ENCODE measurements at regions not wholly inside any gene's neighbourhood (a gene's known extent, or its start where the extent isn't known, plus 50 kb on each side); places are given as distances from the start of the nearest gene placed in this dataset.
"Not testable (repeated sequence)": the region's sequence is repeated elsewhere in the genome, so short reads cannot be mapped to it uniquely, and the experiment has no call there.

DNA sequence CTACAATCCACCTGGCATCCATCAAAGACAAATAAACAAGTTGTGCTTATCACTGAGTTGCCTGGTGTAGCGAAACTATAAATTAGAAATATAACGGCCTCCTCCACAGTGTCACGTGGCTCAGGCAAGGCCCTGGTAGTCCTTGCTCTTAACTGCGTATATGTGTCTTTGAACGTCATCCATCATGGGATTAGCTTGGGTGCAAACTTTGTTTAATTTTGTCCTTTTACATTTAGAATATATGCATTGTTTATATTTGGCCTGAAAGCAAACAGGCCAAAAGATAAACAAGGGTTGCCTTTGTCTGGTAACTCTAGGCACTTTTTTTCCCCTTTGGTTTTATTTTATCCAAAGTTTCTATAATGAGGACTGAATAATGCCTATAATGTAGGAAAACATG lies 184.9 kb downstream of the KIT start:
- DNase-seq, result no peak

DNA sequence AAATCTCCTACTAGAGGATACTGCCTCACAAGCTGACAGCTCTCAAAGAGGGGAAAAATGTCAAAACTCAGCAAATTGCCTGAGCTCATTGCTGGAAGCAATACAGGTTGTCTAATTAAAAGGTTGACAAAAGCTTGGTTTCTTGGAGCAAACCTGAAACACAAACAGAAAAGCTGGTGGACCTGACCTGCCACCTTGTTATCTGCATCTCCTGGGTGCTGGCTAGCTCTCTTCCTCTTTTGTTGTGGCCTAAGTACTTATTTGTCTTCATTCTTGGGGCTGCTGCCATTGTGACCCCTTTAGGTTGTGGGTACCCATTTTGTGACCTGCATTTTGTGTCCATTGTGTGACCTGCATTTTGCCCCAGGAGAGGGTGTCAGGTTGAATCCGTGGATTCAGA lies 184.5 kb downstream of the KIT start:
- DNase-seq, result no peak

- DNase-seq, result no peak
Measured at GRCh38 chr4:54840992-54841768, 183.4 kb downstream of the KIT start.

- no peak for DNase-seq
Measured at GRCh38 chr4:54840430-54840829, 182.7 kb downstream of the KIT start.

DNA sequence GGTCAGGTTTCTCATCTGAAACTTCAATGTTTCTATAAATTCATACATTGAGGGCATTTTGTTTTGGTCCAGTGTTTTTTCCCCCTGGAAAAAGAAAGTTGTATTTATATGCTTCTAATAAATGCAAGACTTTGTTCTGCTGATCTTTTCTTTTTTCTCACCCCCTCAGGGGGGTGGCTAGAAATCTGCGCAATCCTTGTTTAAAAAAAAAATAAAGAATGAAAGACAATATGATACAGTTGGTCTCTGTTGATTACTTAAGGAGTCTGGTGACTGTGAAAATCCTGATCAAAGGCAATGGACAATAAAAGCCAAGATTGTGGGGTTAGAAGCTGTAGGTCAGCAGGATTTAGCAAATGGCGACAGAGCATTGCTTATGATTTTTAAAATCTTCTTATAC lies 180.5 kb downstream of the KIT start:
- no peak for DNase-seq

GRCh38 chr4:54837576-54838140 lies 179.9 kb downstream of the KIT start:
- DNase-seq, result no peak

DNA sequence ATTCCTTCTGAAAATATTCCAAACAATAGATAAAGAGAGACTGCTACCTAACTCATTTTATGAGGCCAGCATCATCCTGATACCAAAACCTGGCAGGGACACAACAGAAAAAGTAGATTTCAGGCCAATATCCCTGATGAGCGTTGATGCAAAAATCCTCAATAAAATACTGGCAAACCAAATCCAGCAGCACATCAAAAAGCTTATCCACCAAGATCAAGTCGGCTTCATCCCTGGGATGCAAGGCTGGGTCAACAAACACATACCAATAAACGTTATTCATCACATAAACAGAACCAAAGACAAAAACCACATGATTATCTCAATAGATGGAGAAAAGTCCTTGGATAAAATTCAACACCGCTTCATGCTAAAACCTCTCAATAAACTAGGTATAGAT lies 170.6 kb downstream of the KIT start:
- not testable (repeated sequence) for DNase-seq

DNA sequence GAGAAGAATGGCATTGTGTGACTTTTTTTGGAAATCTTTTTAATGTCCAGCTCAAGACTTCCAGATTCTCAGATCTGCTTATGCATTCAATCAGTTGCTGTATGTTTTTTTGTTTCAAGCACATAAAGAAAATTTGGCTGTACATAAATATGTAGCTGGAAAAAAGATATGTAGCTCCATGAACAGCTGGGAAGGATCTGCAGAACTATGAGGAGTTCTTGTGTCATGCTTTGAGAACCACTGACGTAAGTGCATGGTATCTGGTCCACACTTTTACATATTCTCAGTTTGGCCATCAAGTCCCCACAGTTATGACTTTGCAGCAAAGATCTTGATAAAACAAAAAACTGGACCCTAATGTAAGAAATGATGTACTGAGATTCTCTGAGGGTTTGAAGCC lies 165.9 kb downstream of the KIT start:
- DNase-seq, result no peak

DNA sequence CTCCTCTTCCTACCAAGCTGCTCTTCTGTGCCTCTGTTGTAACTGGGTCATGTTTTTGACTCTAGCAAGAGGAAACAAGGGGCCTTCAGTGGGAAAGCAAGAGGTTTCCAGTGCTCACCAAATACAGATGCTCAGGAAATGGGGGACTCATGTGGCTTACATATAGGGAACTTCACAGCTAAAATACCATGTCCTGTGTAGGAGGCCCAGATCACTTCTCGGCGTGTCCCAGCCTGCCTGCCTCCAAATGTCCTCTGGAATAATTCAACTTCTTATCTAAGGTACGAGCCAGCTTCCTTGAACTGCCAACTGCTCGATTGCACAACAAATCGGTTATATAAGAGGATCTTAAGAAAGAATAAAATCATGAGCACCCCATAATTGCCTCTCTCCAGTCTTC lies 161.3 kb downstream of the KIT start:
- DNase-seq, result no peak

GRCh38 chr4:54818481-54818880 lies 160.7 kb downstream of the KIT start:
- DNase-seq, result no peak

- DNase-seq, result no peak
Measured at GRCh38 chr4:54813674-54814073, 155.9 kb downstream of the KIT start.

GRCh38 chr4:54806351-54806750 lies 148.6 kb downstream of the KIT start:
- no peak for DNase-seq

GRCh38 chr4:54802336-54802735 lies 144.6 kb downstream of the KIT start:
- no peak for DNase-seq

DNA sequence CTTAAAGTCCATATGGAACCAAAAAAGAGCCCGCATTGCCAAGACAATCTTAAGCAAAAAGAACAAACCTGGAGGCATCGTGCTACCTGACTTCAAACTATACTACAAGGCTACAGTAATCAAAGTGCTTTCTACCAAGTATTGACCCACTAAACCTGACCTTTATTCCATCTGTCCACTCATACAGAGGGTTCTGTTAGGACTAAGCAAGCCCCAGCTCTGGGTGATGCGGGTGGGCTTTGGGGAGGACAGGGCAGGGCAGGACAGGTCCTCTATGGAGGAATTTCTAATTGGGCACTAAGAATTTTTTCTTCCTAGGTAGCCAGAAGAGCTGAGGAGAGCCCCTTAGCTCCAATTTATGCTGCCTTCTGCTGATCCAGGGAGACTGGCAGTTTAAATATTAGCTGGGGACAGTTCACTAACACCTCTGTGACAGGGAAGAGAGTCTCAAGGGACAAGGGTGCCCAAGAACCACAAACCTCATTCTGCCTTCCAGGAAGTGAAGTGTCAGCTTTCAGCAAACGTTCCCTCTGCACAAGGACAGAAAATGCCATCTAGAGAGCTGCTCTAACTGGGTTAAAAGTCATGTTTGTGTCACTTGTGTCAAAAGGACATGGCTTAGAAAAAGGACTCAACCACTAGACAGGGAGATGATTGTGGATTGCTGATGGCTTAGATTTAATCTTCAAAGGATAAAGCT lies 143.2 kb downstream of the KIT start:
- DNase-seq, result peak in 1 of 2 experiments; percentile 2

DNA sequence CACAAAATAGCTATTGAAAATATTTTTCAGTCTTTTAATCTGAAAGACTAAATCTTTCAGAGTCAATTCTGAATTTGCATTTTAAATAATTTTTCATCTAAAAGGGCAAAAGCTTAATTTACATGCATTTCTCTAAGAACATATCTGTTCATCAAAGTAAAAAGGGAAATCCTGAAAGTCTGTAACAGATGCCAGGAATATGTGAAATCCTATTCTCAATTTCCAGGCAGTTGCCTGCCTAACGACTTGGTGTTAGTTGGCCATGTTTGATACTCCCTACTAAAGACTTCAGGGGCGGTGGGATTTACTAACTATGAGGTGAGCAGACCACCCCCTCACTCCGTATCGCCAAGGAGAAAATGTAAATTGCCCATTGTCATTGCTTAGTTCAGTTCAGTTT lies 136.8 kb downstream of the KIT start:
- no peak for DNase-seq

GRCh38 chr4:54793856-54794422 lies 136.2 kb downstream of the KIT start:
- no peak for DNase-seq
